Sigmoid colon (tissue), 6 donors: ENCODE measurements at regions not wholly inside any gene's neighbourhood (a gene's known extent, or its start where the extent isn't known, plus 50 kb on each side); places are given as distances from the start of the nearest gene placed in this dataset.

ENCODE experiments used
- DNase-seq: peaks from one replicate; pipeline ENCODE4 v3.0.0-alpha.2; 2019
- H3K27ac ChIP-seq, 4 donors: fragments of 200-600 bp; sonication (generic); one replicate each; pipeline ENCODE4 v1.5.1; 2016 to 2019; ENCODE audit warnings: mild to moderate bottlenecking in 1 of 4
- H3K27me3 ChIP-seq, 3 donors: fragments of 200-600 bp; sonication (generic); one replicate each; pipeline ENCODE4 v1.5.1; 2019; ENCODE audit warnings: mild to moderate bottlenecking in 1 of 3
- H3K36me3 ChIP-seq, 4 donors: fragments of 200-600 bp; sonication (generic); one replicate each; pipeline ENCODE4 v1.5.1; 2016 to 2019
- H3K4me1 ChIP-seq, 4 donors: fragments of 200-600 bp; sonication (generic); one replicate each; pipeline ENCODE4 v1.5.1; 2017 to 2019
- H3K4me3 ChIP-seq, 4 donors: fragments of 200-600 bp; sonication (generic); one replicate each; pipeline ENCODE4 v1.5.1; 2017 to 2019; ENCODE audit warnings: mild to moderate bottlenecking in 2 of 4, moderate library complexity in 1 of 4
- H3K9me3 ChIP-seq, 4 donors: fragments of 200-600 bp in 3 of 4; sonication (generic) in 3 of 4; one replicate each; pipeline versions ENCODE4 v1.5.1 to v1.6.1; 2013 to 2019
- CTCF ChIP-seq, 4 experiments: fragments of 450-650 bp in 3 of 4; fragments of 200-600 bp in 1 of 4; IDR thresholded peaks; one replicate each; pipeline ENCODE4 v1.5.1; 2016 to 2019; ENCODE audit warnings: antibody characterized with exemption in 4 of 4, mild to moderate bottlenecking in 3 of 4, moderate library complexity in 2 of 4
- EP300 ChIP-seq, 4 donors: sonication (generic); formaldehyde crosslinking; IDR thresholded peaks; one replicate each; pipeline ENCODE4 v1.6.1; 2017; ENCODE audit warnings: antibody characterized with exemption in 4 of 4
- POLR2A ChIP-seq, 2 donors: fragments of 450-650 bp; IDR thresholded peaks; one replicate each; pipeline ENCODE4 v1.6.1; 2016; ENCODE audit warnings: antibody characterized with exemption in 2 of 2, mild to moderate bottlenecking in 2 of 2, moderate library complexity in 2 of 2
- POLR2AphosphoS5 ChIP-seq, 4 donors: sonication (generic); formaldehyde crosslinking; IDR thresholded peaks; one replicate each; pipeline ENCODE4 v1.6.1; 2017; ENCODE audit warnings: antibody characterized with exemption in 4 of 4
- WGBS, 2 donors: extraction: QIAGEN DNeasy Blood & Tissue Kit; methylation state at CpG; one replicate each; pipeline ENCODE4 v1.1.7; 2013; 5-methylcytosine and 5-hydroxymethylcytosine counted together
- intact Hi-C: fragments of 100-400 bp; cut with DNase I; formaldehyde crosslinking; loops from one replicate; pipeline ENCODE4 v1.15.1; 2023
- donor health status: healthy with polysubstance abuse.
- donor health status: healthy.

- Histone ChIP-seq H3K4me1 (peaks cover 0 to 54% (median 37%) of the 10 kb centered on the region in 4 donors), H3K27ac (no peak overlapping the region), H3K27me3 (no peaks in the 10 kb centered on the region), H3K36me3 (no peaks in the 10 kb centered on the region), H3K9me3 (no peaks in the 10 kb centered on the region), H3K4me3 (no peak overlapping the region)
- 90 to 91% methylated on average over 9 of the region's 9 CpGs for WGBS, 2 donors
- intact Hi-C loops = no loop called here
- DNase-seq = no peak
- TF ChIP-seq EP300 (IDR thresholded peaks at IDR 0.05) (no peak), POLR2AphosphoS5 (IDR thresholded peaks at IDR 0.05) (no peak), POLR2A (IDR thresholded peaks at IDR 0.05) (no peak), CTCF (IDR thresholded peaks at IDR 0.05) (no peak)
Observed at GRCh38 chr2:47227532-47228279, 51.4 kb upstream of the CALM2 start.

GRCh38 chr2:47226923-47227220 is 50.6 kb upstream of the CALM2 start:
- no peaks in the 10 kb centered on the region for H3K27me3 ChIP-seq
- DNase-seq = no peak
- TF ChIP-seq EP300 (IDR thresholded peaks at IDR 0.05) (no peak), POLR2A (IDR thresholded peaks at IDR 0.05) (no peak), CTCF (IDR thresholded peaks at IDR 0.05) (no peak), POLR2AphosphoS5 (IDR thresholded peaks at IDR 0.05) (no peak)
- no peak overlapping the region for H3K4me3 ChIP-seq
- peaks cover 0 to 59% (median 41%) of the 10 kb centered on the region in 4 donors for H3K4me1 ChIP-seq
- H3K9me3 ChIP-seq = no peaks in the 10 kb centered on the region
- WGBS, 2 donors = 19 to 64% methylated on average over 6 of the region's 6 CpGs
- intact Hi-C loops = no loop called here
- no peak overlapping the region for H3K27ac ChIP-seq
- H3K36me3 ChIP-seq = no peaks in the 10 kb centered on the region

- peaks cover 0 to 62% (median 42%) of the 10 kb centered on the region in 4 donors for H3K4me1 ChIP-seq
- H3K27ac ChIP-seq = no peak overlapping the region
- TF ChIP-seq POLR2A (IDR thresholded peaks at IDR 0.05) (no peak), POLR2AphosphoS5 (IDR thresholded peaks at IDR 0.05) (no peak), EP300 (IDR thresholded peaks at IDR 0.05) (no peak), CTCF (IDR thresholded peaks at IDR 0.05) (no peak)
- H3K9me3 ChIP-seq = no peaks in the 10 kb centered on the region
- WGBS, 2 donors = 21 to 46% methylated on average over 4 of the region's 4 CpGs
- H3K36me3 ChIP-seq = no peaks in the 10 kb centered on the region
- intact Hi-C loops = no loop called here
- no peaks in the 10 kb centered on the region for H3K27me3 ChIP-seq
- H3K4me3 ChIP-seq = no peak overlapping the region
- no peak for DNase-seq
Observed at GRCh38 chr2:47226132-47226922, 50.0 kb upstream of the CALM2 start.
